GM23338 (cell line): ENCODE measurements at regions not wholly inside any gene's neighbourhood (a gene's known extent, or its start where the extent isn't known, plus 50 kb on each side); places are given as distances from the start of the nearest gene placed in this dataset.

ENCODE experiments used
- ATAC-seq: fragments of 200-7000 bp; cut with Tn5 transposase; 3 replicates; pipeline ENCODE4 v1.9.1; 2020
- DNase-seq: peaks from one replicate; pipeline ENCODE4 v3.0.0-alpha.2; 2015; ENCODE audit warnings: low spot score
- H2AFZ ChIP-seq: fragments of 200-600 bp; sonication (generic); 2 replicates; pipeline ENCODE4 v1.8.0; 2016; ENCODE audit warnings: antibody characterized with exemption, mild to moderate bottlenecking, moderate library complexity
- H3F3A ChIP-seq: fragments of 200-600 bp; sonication (generic); replicated peaks from 2 replicates; pipeline ENCODE4 v1.8.0; 2017; ENCODE audit warnings: antibody characterized with exemption, mixed run types, low read depth
- H3K27ac ChIP-seq: fragments of 200-600 bp; sonication (generic); 2 replicates; pipeline ENCODE4 v1.6.1; 2016; ENCODE audit warnings: low read depth
- H3K27me3 ChIP-seq: fragments of 200-600 bp; sonication (generic); 2 replicates; pipeline ENCODE4 v1.8.0; 2016; ENCODE audit warnings: mild to moderate bottlenecking, mixed run types, moderate library complexity; ENCODE audit not compliant: insufficient read depth
- H3K36me3 ChIP-seq: fragments of 200-600 bp; sonication (generic); 2 replicates; pipeline ENCODE4 v1.8.0; 2016; ENCODE audit warnings: mild to moderate bottlenecking; ENCODE audit not compliant: insufficient read depth
- H3K4me1 ChIP-seq: fragments of 200-600 bp; sonication (generic); 2 replicates; pipeline ENCODE4 v1.8.0; 2016; ENCODE audit warnings: mild to moderate bottlenecking, moderate library complexity; ENCODE audit not compliant: insufficient read depth
- H3K4me2 ChIP-seq: fragments of 200-600 bp; sonication (generic); 2 replicates; pipeline ENCODE4 v1.7.1; 2017; ENCODE audit warnings: mixed run types
- H3K4me3 ChIP-seq: fragments of 200-600 bp; sonication (generic); 2 replicates; pipeline ENCODE4 v1.6.1; 2016; ENCODE audit warnings: mixed run types
- H3K79me2 ChIP-seq: fragments of 200-600 bp; sonication (generic); replicated peaks from 2 replicates; pipeline ENCODE4 v1.8.0; 2017; ENCODE audit warnings: mild to moderate bottlenecking; ENCODE audit not compliant: insufficient read depth
- H3K9me2 ChIP-seq: fragments of 200-600 bp; sonication (generic); 2 replicates; pipeline ENCODE4 v1.8.0; 2017; ENCODE audit not compliant: insufficient read depth
- H4K20me1 ChIP-seq: fragments of 200-600 bp; sonication (generic); replicated peaks from 2 replicates; pipeline ENCODE4 v1.8.0; 2017; ENCODE audit warnings: mild to moderate bottlenecking; ENCODE audit not compliant: insufficient read depth
- H3K27ac Mint-ChIP-seq: 2 replicates; pipeline ENCODE4 v1.8.0; 2020; ENCODE audit warnings: inconsistent platforms, mild to moderate bottlenecking, moderate library complexity, mixed read lengths
- H3K27me3 Mint-ChIP-seq: 3 replicates; pipeline ENCODE4 v1.8.0; 2022; ENCODE audit warnings: low read depth, mild to moderate bottlenecking, moderate library complexity, mixed read lengths, inconsistent platforms; ENCODE audit not compliant: insufficient read depth, poor library complexity
- H3K36me3 Mint-ChIP-seq: 3 replicates; pipeline ENCODE4 v1.8.0; 2021; ENCODE audit warnings: low read depth, mild to moderate bottlenecking, inconsistent platforms, moderate library complexity, mixed read lengths
- H3K4me1 Mint-ChIP-seq: 3 replicates; pipeline ENCODE4 v1.8.0; 2020; ENCODE audit warnings: mild to moderate bottlenecking, inconsistent platforms, mixed read lengths
- H3K4me3 Mint-ChIP-seq: 3 replicates; pipeline ENCODE4 v1.8.0; 2021; ENCODE audit warnings: moderate library complexity, mild to moderate bottlenecking, inconsistent platforms, mixed read lengths
- H3K9me3 Mint-ChIP-seq: 3 replicates; pipeline ENCODE4 v1.8.0; 2020; ENCODE audit warnings: moderate library complexity, mild to moderate bottlenecking, inconsistent platforms, mixed read lengths
- CREB1 ChIP-seq: fragments of 250-450 bp; sonication (Bioruptor Pico); IDR thresholded peaks from 2 replicates; pipeline ENCODE4 v1.5.0; 2020; ENCODE audit warnings: low read depth, mild to moderate bottlenecking, moderate library complexity
- CTCF ChIP-seq, 2 experiments: fragments of 200-600 bp in 1 of 2; sonication (generic) in 1 of 2; conservative IDR thresholded peaks; 2 replicates each; pipeline versions ENCODE4 v1.5.1 to v1.6.1; 2016 to 2017; ENCODE audit warnings: antibody characterized with exemption in 2 of 2, low read depth in 2 of 2, mild to moderate bottlenecking in 2 of 2, moderate library complexity in 1 of 2
- EZH2 ChIP-seq: fragments of 200-600 bp; sonication (generic); IDR thresholded peaks from one replicate; pipeline ENCODE4 v1.8.0; 2017; ENCODE audit warnings: antibody characterized with exemption, mild to moderate bottlenecking, low read depth; ENCODE audit not compliant: unreplicated experiment
- EZH2phosphoT487 ChIP-seq: fragments of 200-600 bp; sonication (generic); IDR thresholded peaks from one replicate; pipeline ENCODE4 v1.8.1; 2018; ENCODE audit warnings: antibody characterized with exemption; ENCODE audit not compliant: unreplicated experiment
- JUNB ChIP-seq: IDR thresholded peaks from one replicate; pipeline ENCODE4 v1.6.1; 2016; ENCODE audit warnings: antibody characterized with exemption; ENCODE audit not compliant: unreplicated experiment
- NANOG ChIP-seq: IDR thresholded peaks from 2 replicates; pipeline ENCODE4 v1.6.1; 2016; ENCODE audit warnings: antibody characterized with exemption, borderline replicate concordance
- POLR2AphosphoS5 ChIP-seq: IDR thresholded peaks from 2 replicates; pipeline ENCODE4 v1.6.1; 2016; ENCODE audit warnings: antibody characterized with exemption, low read depth
- REST ChIP-seq: IDR thresholded peaks from one replicate; pipeline ENCODE4 v1.6.1; 2018; ENCODE audit warnings: antibody characterized with exemption; ENCODE audit not compliant: unreplicated experiment
- STAT1 ChIP-seq: IDR thresholded peaks from one replicate; pipeline ENCODE4 v1.6.1; 2016; ENCODE audit warnings: antibody characterized with exemption; ENCODE audit not compliant: unreplicated experiment
- ZNF114 ChIP-seq: fragments of 250-450 bp; sonication (Bioruptor Pico); IDR thresholded peaks from 2 replicates; pipeline ENCODE4 v1.5.0; 2020; ENCODE audit warnings: mild to moderate bottlenecking, moderate library complexity
- ZNF331 ChIP-seq: fragments of 250-450 bp; sonication (Bioruptor Pico); IDR thresholded peaks from 2 replicates; pipeline ENCODE4 v1.5.0; 2020; ENCODE audit warnings: low read depth, mild to moderate bottlenecking, moderate library complexity
- ZNF462 ChIP-seq: fragments of 250-450 bp; sonication (Bioruptor Pico); IDR thresholded peaks from 2 replicates; pipeline ENCODE4 v1.5.0; 2020; ENCODE audit warnings: mild to moderate bottlenecking, moderate library complexity
- TF ChIP-seq, protein P1 (sequence below): IDR thresholded peaks from 2 replicates; pipeline ENCODE4 v1.6.1; 2016; ENCODE audit warnings: antibody characterized with exemption

- no peak overlapping the region for H3K27ac Mint-ChIP-seq
- H3K9me2 ChIP-seq = peaks cover 16% of the 10 kb centered on the region
- H3K4me3 Mint-ChIP-seq = no peak overlapping the region
- peaks cover 8% of the 10 kb centered on the region; the same call in 2 of the 3 replicates for H3K9me3 Mint-ChIP-seq
- ATAC-seq (no peak), DNase-seq (no peak)
- no peaks in the 10 kb centered on the region for H3K79me2 ChIP-seq
- H3K4me1 ChIP-seq = no peaks in the 10 kb centered on the region
- no peak overlapping the region for H3K4me3 ChIP-seq
- H4K20me1 ChIP-seq = no peaks in the 10 kb centered on the region
- H2AFZ ChIP-seq = no peak overlapping the region
- H3K36me3 Mint-ChIP-seq = peaks cover 8% of the 10 kb centered on the region; the same call in 1 of the 3 replicates
- TF ChIP-seq ZNF114 (CRISPR knock-in tag) (no peak), NANOG (no peak), ZNF462 (CRISPR knock-in tag) (no peak), REST (no peak), EZH2 (no peak), STAT1 (no peak), POLR2AphosphoS5 (no peak), CREB1 (CRISPR knock-in tag) (no peak), CTCF (conservative IDR thresholded peaks at IDR 0.05; ENCODE audit: low read depth in 2 of 2) (no peak), EZH2phosphoT487 (no peak), JUNB (no peak), ZNF331 (CRISPR knock-in tag) (no peak)
- TF ChIP-seq, protein P1, sequence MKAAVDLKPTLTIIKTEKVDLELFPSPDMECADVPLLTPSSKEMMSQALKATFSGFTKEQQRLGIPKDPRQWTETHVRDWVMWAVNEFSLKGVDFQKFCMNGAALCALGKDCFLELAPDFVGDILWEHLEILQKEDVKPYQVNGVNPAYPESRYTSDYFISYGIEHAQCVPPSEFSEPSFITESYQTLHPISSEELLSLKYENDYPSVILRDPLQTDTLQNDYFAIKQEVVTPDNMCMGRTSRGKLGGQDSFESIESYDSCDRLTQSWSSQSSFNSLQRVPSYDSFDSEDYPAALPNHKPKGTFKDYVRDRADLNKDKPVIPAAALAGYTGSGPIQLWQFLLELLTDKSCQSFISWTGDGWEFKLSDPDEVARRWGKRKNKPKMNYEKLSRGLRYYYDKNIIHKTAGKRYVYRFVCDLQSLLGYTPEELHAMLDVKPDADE = no peak
- H3K36me3 ChIP-seq = no peaks in the 10 kb centered on the region
- H3K4me1 Mint-ChIP-seq = no peaks in the 10 kb centered on the region
- no peaks in the 10 kb centered on the region for H3K27me3 ChIP-seq
- no peaks in the 10 kb centered on the region for H3F3A ChIP-seq
- no peak overlapping the region for H3K4me2 ChIP-seq
- no peak overlapping the region for H3K27ac ChIP-seq
- no peaks in the 10 kb centered on the region for H3K27me3 Mint-ChIP-seq
Observed at GRCh38 chr13:34338102-34338501, 520.2 kb downstream of the RFC3 start.
